ENCODE measurements at regions not wholly inside any gene's neighbourhood (a gene's known extent, or its start where the extent isn't known, plus 50 kb on each side); places are given as distances from the start of the nearest gene placed in this dataset.
"Not testable (repeated sequence)": the region's sequence is repeated elsewhere in the genome, so short reads cannot be mapped to it uniquely, and the experiment has no call there.

- DNase-seq: no peak
These were observed 1169.0 kb downstream of the DIAPH3 start for GRCh38 chr13:58994777-58995176.

DNA sequence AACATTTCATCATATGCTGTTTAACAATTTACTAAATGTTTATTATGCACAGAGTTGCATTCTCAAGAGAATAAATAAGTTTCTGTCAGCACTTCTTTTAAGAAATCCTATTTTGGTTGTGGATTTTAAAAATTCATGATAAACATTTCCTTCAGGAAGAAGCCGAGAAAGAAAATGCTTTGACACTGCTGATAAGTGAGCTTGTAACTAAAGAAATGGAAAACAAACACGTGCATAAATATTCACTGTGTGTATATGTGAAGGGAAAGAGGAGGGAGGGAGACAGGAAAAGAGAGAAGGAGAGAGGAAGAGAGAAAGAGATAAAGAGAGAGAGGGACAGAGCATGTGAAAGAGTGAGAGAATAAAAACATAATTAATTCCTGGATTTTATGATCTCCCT, 1165.0 kb downstream of the DIAPH3 start:
- DNase-seq: no peak

- DNase-seq: no peak
These were observed 1163.9 kb downstream of the DIAPH3 start for GRCh38 chr13:58999851-59000250.

DNA sequence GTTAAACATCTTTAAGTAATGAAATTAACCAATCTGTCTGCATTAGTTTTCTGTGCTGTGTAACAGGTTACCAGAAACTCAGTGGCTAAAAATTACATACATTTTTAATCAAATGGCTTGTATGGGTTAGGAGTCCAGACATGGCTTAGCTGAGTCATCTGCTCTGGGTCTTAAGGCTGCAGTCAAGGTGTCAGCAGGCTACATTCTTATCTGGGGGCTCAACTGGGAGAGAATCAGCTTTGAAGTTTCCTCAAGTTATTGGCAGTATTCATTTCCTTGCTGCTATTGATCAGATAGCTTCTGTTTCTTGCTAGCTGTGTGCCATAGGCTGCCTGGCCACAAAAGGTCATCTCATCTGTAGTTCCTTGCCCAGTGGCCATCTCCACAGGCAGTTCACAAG, 1163.0 kb downstream of the DIAPH3 start:
- no peak for DNase-seq

DNA sequence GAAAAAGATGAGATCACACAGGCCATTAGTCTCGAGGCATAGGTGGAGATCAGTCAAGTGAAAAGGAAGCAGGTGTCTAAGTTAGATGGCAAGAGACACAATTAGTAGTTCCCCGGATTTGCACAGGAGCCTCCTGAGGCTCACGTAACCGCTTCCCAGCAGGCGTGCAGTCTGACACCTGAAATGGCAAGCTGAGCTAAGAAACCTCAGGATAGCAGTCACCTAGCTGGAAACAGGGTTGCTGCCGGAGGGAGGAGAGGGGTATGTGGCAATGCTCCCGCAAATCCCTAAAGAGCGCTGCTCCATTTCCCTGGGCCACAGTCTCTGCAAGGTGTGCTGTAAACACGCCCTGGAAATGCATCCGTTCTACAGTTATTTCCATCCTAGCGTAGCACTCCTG, 1151.0 kb downstream of the DIAPH3 start:
- no peak for DNase-seq

DNA sequence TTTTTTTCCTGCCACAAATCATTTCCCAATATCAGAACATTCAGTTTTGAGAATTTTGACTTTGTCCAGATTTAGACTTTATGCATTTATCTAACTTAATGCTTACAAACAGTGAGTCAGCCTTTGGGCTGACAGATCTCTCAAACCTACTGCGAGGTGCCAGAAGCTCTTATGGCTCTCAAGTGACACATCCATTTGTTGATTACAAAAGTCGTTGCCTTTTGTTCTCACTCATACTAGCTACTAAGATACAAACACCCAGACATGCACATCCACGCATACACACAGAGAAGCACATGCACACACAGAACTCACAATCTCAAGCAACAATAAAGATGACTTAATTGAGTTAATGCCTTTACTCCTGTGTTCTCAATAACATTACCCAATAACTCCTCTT, 1147.5 kb downstream of the DIAPH3 start:
- DNase-seq: no peak

DNA sequence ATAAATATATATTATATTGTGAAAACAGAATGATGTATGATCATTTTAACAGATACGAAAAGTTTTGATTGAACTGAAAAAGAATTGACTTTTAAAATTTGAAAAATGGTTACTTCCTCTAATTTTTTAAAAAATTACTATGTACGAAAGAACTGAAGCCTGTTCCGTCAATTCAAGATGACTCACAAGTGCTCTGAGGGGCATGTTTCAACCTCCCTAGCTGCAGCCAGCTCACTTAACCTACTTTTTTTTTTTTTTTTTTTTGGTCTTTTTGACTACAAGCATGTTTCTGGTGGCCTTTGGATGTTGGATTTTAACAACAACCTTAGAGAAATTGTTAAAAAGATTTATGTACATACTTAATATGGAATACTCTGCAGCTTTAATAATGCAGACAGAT, 1139.3 kb downstream of the DIAPH3 start:
- no peak for DNase-seq

DNA sequence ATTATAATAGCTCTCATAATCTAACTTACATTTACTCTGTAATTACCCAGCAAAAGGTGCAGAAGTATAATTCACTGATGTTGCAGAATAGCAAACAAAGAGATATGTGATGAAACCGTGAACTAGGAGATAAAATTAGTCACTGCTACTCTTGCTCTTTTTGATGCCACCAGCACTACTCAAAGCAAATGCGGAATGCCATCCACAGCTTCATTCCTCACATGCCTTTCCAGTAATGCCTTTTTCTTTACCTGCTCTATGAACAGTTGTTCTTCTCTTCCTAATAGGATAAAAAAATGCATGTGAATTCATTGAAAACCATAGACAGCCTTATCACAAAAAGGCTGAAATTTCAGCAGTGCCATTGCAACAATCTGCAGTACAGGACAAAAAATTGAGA, 1129.5 kb downstream of the DIAPH3 start:
- no peak for DNase-seq

GRCh38 chr13:59038824-59039223, 1124.9 kb downstream of the DIAPH3 start:
- no peak for DNase-seq

GRCh38 chr13:59043016-59043415, 1120.7 kb downstream of the DIAPH3 start:
- DNase-seq: no peak

DNA sequence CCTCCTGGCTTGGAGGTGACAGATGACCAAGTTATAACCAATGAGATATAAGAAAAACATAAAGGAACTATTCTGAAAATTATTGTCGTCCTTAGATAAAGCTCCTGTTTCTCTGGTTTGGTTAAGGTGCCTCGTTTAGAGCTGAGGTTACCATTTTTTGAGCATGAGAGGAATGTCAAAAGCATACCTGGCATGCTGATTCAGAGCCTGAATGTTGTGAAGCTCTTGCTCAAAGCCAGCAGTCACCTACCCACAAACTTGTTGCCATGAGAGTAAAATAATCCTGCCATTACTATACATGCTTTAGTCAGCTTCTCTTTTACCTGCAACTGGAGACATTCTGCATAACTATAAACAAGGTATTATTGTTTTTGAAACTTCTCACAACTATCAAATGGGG, 1116.2 kb downstream of the DIAPH3 start:
- DNase-seq: no peak

- no peak for DNase-seq
These were observed 1102.1 kb downstream of the DIAPH3 start for GRCh38 chr13:59061621-59062020.

DNA sequence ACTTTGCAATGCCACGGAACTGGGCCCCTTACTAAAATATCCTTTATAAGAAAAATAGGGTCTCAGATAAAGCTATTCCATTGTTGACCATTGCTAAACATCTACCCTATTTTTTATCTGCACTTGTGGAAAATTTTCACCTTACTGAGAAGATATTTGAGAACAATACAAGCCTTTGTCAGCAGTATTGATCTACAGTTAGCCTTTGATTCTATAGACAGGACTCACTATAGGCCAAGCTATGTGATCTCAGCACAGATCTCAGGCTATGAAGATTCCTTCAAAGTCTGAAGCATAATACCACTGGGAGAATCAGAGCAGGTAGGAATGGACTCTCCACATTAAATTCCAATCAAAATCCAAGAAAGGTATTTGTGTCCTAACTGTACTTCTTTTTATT, 1099.7 kb downstream of the DIAPH3 start:
- no peak for DNase-seq

DNA sequence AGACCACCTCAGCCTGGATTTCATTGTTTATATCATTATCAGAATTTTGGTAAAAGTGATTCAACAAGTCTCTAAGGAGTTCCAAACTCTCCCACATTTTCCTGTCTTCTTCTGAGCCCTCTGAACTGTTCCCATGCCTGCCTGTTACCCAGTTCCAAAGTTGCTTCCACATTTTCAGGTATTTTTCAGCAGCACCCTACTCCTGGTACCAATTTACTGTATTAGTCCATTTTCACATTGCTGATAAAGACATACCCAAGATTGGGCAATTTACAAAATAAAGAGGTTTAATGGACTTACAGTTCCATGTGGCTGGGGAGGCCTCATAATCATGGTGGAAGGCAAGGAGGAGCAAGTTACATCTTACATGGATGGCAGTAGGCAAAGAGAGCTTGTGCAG, 1087.3 kb downstream of the DIAPH3 start:
- not testable (repeated sequence) for DNase-seq

GRCh38 chr13:59086147-59086546, 1077.6 kb downstream of the DIAPH3 start:
- DNase-seq: no peak

- DNase-seq: no peak
These were observed 1075.0 kb downstream of the DIAPH3 start for GRCh38 chr13:59088716-59089115.

- DNase-seq: no peak
These were observed 1069.5 kb downstream of the DIAPH3 start for GRCh38 chr13:59094181-59094580.

DNA sequence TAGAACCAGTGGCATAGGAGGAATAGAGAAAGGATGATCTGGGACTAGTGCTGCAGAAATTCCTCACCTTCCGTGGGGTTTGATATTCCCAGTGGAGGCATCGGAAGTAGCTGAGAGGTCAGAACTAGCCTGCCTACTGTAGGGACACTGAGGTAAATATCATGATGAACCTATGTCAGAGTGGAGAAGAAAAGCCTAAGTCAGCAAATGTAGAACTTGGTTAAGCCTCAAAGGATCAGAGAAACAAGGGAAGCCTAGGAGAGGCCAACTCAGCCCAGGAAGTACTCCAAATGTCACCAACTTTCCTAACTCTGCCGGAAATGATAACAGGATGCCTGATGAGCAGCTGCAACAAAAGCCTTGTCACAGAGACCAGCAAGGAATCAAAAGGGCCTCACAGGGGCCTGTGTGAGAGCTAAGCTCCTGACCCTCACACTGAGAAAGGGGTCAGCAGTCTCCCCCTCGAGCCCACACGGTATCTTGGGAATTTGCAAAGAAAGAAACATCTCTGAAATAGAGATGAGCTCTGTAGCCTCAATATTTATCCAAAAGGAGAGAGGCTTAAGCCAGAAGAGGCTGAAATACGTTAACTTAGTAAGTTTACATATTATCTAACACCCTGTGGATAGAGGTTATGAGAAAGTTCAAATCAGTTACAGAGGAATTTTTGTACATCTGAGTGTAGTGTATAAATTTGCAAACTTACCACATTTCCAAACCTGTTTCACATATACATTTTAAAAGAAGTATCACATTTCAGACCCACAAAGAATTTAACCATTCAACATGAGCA, 1064.3 kb downstream of the DIAPH3 start:
- DNase-seq: no peak

DNA sequence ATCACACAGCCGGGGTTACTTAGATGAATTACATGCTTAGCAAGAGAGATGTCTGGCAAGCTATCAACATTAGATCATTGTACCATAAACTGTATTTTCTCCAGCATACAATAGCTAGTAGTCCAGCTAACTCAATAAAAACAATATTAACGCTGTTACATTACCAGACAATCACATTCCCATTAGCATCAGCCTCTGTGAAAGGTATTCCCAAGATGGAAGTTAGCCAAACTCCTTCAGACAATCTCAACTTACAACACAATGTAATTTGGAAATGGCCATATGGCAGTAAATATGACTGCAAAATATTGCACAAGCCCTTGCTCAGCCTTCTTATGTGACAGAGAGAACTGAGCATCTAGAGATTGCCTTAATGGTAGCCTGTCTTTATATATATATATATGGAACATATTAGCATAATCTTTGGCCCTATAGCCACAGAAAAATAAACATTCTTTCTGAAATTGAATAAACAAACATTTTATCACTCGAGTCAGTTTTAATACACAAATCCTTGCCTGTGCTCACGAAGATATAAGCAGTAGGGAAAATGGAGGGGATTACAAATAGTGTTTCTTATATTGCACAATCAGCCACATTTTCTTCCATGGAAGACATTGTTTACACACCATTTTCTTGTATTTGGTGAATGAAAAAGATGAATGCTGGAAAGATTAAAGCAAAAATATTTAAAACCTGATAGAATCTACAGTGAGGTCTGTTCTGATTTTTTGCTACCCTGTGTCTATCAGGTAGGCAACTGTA, 1060.5 kb downstream of the DIAPH3 start:
- DNase-seq: no peak

DNA sequence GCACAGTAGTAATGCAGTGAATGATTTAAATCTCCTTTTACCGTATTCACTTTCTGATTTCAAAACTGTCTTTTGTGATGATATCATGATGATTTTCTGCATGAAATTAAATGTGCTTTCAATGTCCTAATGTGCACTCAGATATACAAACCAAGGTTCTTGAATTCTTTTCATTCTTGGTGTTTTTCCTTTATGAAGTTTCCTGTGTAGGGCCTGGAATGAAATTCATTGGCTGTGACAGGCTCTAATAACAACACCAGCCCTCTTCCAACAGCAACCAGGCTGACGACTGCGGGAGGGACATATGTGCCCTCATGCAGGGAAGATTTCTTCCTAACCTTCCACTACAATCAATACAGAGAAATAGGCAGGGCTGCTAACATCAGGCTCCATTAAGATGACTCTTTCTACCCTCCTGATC, 1052.0 kb downstream of the DIAPH3 start:
- DNase-seq: no peak

DNA sequence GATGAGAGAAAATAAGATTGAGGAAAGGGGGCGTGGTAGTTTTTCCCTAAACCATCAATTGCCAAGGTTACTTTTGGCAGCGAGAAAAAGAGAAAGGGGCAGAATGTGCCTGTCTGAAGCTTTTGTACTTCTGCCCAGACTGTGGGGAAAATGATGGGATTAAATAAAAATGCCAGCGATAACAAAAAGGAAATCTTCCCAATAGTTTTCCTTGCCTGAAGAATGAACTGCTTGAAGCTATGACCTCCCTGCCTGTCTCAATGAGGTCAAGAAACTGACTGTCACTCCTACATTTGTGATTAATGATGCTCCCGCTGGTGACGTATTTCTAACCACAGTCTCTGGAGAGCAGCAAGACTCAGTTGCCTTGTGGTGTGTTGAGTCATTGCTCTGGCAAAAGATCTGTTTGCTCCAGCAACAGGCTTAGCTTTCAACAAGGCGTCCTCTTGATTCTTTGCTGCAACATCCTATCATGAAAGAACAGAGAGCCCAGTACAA, 1051.5 kb downstream of the DIAPH3 start:
- no peak for DNase-seq

- no peak for DNase-seq
These were observed 1044.3 kb downstream of the DIAPH3 start for GRCh38 chr13:59119475-59119874.

- DNase-seq: no peak
These were observed 1043.4 kb downstream of the DIAPH3 start for GRCh38 chr13:59120297-59120843.
